8988T (cell line): ENCODE measurements at regions not wholly inside any gene's neighbourhood (a gene's known extent, or its start where the extent isn't known, plus 50 kb on each side); places are given as distances from the start of the nearest gene placed in this dataset.

Experiments
- DNase-seq: peaks from one replicate; pipeline ENCODE4 v3.0.0; 2011

DNA sequence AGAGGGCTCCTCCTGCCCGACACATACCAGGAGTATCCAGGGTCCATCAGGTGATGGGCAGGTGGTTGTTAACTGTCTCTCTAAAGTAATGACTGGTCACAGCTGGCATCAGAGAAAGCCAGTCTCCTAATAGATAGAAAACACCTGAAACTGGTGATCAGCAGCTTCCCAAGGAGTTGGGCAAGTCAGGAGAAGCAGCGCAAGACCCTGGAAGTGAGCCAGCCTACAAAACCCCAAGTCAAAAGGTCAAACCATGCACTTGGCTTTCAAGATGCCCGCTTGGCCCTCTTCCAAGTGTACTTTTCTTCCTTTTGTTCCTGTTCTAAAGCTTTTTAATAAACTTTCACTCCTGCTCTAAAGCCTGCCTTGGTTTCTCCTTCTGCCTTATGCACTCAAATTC is 815.2 kb downstream of the DCDC2C start:
- DNase-seq: no peak

DNA sequence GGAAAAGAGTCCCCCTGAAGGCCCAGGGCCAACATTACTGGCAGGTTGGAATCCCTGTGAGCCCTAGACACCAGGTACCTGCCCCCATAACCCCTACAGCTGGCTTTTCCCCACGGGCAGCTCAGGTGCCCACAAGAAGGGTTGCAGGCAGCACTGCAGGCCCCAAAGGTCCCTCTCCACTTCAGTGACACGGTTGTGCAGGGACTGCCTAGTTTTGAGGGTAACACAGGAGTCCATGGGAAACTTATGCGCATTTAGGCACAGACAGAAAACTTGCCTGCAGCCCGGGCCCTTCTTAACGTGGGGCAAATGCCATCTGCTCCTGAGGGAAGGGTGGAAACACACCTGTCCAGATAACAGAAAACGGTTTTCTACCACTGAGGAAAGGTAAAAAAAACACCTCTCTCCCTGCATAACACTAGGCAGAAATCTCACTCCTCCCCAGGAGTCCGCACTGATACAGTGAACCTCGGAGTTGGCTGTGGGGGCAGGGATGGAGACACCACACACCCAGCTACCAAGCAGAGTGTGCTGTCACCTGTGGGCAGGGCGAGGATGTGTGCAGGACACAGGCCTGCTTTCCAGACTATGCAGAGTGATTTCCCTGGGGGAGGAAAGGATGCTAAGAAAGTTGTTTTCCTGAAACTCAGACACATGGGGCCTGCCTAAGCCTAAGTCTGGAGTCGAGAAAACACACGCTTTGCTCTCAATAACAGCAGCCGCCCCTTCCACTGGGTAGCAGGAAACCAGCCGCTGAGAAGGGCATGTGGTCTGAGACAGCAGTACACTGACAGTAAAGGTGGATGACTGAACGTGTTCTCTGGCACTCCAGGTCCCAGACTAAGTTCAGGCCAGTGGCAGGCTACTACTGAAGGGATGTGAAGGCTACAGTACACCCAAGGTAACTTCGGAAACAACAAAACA is 819.4 kb downstream of the DCDC2C start:
- no peak for DNase-seq

DNA sequence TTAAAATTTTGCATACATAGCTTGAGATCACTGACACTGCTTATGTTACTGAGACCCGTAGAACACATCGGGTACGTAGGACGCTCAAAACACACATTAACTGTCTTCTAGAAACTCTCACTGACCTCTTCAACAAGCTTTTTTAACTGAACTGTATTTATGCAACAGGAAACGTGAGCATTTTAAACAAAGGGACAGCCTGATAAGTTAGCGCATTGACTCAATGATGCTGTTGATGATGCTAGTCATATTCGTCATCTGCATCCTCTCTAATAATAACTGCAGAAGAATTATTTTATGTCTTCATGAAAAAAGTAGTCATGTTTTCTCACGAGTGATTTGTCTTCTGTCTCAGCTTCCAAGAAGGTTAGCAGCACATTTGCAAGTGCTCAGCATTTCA is 824.0 kb downstream of the DCDC2C start:
- no peak for DNase-seq

DNA sequence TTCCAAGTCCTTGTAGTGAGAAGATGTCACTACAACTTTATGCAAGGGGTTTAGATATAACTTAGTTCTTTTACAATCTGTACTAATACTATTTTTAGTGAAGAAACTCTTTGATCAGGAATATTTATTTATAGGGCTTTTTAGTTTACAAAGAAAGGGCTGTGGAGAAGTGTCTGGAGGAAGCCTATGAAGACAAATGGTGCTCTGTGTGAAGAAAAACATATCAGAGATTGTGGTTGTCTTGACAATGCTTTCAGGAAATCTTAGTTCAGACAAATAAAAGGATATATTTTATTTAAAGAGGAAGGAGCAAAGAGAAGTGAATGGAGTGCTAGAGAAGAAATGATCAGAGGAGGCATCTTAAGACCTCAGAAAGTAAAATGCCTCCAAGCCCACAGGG is 824.9 kb downstream of the DCDC2C start:
- no peak for DNase-seq

DNA sequence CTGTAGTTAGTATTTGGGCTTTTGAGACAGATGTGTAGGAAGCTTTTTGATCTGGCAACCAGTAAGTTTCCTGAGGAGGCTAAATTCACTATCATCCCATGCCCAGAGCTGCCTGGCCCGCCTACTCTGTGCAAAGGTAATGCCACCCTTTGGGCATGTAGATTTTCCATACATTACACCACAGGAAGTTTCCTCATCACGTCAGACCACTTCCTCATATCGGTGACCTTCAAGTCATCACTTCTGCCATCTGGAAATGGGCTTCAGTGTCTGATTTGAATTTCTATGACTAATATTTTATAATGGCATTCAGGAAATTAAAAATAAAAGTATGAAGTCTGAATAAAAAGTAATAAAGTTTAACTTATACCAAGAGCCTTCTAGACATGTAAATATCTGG is 825.4 kb downstream of the DCDC2C start:
- DNase-seq: no peak

DNA sequence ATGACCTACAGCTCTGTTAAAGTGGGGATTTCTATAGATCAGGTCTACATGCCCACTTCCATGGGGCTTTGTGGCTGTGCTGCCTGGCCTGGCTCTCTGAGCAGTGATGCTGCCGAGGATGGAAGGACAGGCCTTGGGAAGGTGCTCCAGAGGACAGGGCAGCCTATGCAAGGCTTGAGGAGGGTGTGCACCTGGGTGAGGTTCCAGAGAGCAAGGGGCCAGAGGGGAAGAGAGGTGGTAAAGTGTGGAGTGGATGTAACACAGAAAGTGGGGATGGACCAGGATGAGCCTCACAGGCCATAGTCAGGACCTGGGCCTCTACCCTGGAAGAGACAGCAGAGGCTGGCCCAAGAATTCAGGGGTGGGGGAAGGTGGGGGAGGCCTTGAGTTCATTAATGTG is 826.4 kb downstream of the DCDC2C start:
- DNase-seq: no peak

DNA sequence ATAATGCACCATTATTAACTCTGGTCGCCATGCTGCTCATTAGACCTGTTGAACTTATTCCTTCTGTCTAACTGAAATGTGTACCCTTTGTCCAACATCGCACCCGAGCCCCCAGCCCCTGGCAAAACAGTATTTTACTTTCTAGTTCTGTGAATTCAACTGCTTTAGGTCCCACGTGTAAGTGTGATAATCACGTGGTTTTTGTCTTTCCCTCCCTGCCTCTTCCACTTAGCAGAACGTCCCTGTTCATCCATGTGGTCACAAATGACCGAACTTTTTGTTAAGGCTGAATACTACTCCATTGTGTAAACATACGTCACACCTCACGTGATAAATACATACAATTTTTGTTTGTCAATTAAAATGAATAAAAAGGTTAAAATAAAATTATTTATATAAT is 826.9 kb downstream of the DCDC2C start:
- DNase-seq: no peak

DNA sequence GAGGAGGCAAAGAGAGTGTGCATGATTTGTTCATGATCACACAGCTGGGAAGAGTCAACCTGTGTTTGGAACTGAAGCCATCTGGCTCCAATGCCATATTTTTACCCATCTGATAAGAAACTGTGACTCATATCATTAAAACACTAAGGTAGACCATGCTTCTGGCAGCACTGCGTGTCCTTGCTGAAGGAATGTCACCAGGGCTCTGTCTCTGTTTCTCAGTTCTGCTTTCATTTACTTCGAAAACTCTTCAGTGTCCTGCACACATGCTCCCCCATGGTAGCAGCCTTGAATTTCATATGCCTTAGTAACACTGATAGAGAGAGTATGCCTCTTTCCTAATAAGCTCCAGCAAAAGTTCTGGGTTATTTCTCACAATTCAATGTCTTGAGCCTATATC is 830.4 kb downstream of the DCDC2C start:
- DNase-seq: no peak

DNA sequence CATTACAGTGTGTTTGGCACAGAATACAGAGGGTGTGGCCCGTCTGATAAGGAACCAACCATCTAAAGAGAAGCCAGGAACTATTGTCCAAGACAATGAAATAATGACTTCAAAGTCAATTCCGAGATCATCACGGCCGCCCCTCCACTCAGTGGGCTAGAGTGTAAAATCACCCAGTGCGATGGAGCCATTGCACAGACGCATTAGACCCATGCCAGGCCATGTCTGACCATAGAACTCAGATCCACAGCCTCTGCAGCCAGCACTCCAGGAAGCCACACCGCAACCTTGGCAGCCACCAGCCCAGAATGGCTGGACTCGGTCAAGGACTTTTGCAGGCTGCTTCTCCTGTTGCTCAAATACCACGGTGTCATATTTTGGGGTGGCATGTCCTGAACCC is 835.7 kb downstream of the DCDC2C start:
- DNase-seq: no peak

DNA sequence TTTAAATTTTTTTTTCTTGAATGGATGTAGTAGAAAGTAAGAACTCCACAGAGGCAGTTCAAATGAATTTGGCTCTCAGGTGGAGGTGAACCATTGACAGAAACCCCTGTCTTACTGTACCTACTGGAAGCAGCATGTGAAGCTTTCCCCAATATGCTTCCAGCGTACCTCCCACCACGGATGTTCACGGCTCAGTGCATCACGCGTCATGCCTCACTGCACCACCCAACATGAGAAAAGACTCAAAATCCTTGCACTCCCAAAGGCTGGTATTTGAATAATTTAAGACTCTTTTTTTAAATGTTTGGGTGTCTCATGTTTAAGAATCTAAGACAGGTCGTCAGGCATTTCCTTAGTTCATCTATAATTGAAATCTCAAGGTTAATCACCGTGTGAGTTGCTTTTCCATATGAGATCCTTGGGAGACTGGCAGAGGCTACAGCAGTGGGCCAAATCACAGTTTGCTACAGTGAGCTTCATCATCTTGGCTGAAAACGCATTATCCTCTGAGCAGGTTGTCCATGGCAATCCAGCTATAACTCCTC is 846.4 kb downstream of the DCDC2C start:
- no peak for DNase-seq

DNA sequence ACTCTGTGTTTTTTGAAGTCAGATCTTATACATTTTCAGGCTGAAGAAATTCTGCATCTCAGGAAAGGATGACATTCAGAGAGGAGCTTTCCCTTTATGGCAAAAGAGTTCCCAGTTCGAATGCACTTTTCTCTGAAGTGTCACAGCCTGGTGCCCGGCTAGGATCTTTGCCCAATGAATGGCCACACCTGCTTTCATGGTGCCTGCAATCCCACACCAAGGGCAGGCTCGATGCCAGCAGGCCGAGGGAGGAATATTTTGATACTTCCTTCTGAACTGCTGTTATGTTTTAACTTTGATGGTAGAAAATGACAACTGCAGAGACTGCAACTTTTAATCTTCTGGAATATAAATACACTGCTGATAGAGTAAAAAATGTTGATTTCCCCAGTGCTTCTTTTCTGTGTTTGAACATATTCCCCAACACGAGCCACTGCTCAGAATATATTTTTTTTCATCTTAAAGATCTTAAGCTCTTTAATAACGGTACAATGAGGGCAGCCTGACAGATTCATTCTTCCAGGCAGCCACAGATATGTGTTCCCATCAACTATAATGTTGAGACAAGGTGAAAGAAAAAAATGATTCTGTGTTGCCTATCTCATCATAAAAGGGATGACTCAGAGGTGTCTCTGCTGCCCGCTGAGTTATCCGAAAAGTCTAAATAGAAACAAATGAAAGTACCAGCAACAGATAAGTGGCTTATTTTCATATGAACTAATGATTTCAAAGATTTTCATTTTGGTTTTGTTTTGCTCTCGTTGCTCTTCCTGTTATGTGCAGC is 848.5 kb downstream of the DCDC2C start:
- no peak for DNase-seq

DNA sequence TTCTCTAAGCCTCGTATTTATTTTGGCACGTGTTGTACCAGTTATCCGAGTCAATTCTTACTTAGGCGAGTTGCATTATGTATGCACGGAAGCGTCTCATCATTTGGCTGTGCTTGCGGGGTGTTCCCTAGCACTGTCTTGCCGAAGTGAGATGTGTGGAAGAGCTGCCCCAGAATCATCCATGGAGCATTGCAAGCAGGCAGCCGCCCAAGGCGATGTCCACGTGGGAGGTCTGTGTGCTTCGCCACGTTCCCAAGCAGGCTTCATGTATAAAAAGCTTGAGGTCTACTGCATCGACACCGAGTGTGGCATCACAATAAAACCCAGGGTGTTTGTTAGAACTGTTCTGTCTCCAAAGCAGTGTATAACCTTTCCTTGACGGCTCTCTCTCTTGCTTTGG is 849.9 kb downstream of the DCDC2C start:
- DNase-seq: no peak

DNA sequence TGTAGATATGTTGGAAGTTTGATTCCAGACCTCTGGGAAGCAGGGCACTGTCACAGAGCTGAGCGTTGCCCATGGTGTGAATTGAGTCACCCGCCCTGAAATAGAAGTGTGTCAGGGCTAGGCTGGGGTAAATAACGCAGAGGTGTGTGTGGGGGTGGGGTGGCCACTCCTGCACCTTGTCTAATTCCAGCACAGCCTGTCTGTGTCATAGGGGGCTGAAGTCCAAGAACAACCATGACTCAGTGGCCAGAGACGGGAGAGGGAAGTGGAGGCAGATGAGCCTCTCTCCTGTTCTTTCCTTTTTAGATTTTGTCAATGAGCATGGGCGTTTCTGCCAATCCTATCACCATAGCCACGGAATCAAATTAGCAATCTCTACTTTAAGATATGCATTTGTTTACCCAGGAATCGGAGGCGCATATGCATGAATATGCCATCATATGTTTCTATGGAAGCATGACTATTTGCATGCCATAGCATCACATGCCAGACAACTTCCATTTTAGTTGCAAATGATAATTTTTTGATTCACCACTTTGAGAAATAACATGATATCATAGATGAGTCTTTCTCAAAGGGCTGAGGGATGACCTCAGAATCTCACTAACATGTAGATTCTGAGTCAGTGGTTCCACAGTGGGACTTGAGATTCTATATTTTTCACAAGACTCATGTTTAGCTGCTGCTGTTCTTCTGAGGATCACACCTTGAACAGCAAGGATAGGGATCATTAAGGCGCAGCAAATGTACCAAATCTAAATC is 852.9 kb downstream of the DCDC2C start:
- DNase-seq: no peak

DNA sequence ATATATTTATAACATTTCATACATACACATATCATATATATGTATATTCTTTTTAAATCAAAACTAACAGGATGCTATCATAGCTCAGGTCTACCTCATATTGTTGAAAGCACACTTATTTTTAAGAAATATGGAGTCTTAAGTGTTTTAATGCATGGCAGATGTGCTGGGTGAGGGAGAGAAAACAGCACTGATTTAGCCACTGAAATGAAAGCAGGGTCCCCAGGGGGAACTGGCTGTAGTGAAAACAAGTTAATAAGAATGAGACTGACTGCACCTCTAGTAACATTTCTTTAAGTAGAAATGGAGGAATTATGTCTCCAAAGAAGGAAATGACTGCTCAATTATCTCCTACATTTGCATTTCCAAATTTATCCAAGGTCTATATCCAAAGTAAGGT is 857.8 kb downstream of the DCDC2C start:
- no peak for DNase-seq

DNA sequence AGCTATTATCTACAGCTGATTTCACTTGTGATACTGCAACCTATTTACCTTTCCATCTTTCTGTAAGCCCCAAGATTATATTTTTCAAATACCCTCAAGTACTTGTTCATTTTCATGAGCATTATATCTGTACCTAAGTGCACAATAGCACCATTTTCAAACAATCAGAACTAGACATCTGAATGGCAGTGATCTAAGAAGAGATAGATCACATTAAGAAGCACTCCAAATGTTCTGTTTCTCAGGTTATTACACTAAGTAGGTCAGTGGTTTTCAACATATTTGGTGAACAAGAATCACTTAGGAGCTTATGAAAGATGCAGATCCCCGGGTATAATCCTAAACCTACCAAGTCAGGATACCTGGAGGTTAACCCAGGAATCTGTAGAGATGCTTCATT is 872.7 kb downstream of the DCDC2C start:
- DNase-seq: no peak

DNA sequence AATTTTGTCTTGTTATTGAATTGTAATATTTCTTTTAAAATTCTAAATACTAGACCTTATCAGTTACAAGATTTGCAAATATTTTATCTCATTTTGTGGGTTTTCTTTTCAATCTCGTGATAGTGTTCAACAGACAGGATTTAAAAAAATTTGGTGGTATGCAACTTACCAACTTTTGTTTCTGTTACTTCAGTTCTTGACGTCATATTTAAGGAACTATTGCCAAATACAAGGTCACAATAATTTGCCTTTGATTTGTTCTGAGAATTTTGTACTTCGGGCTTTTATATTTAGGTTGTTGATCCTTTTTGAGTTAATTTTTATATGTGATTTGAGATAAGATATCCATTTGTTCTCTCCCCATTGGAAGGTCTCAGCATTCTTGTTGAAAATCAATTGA is 876.6 kb downstream of the DCDC2C start:
- DNase-seq: no peak

DNA sequence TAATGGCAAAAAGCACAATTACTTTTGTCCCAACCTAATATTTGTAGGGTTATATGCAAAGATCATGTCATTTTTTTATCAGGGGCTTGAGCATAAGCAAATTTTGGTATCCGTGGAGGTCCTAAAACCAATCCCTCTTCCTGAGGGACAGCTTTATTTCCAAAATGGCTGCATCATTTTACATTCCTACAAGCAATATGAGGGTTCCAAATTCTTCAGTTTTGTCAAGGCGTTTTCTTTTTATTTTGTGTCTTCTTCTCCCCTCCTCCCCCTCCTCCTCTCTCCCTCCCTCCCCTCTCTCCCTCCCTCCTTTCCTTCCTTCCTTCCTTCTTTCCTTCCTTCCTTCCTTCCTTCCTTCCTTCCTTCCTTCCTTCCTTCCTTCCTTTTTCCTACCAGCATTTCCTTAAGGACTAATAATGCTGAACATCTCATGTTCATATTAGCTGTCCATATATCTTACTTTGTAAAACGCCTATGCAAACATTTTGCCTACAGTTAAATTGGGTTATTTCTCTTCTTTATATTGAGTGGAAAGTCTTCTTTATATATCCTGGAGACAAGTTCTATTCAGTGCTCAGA is 881.8 kb downstream of the DCDC2C start:
- DNase-seq: no peak

DNA sequence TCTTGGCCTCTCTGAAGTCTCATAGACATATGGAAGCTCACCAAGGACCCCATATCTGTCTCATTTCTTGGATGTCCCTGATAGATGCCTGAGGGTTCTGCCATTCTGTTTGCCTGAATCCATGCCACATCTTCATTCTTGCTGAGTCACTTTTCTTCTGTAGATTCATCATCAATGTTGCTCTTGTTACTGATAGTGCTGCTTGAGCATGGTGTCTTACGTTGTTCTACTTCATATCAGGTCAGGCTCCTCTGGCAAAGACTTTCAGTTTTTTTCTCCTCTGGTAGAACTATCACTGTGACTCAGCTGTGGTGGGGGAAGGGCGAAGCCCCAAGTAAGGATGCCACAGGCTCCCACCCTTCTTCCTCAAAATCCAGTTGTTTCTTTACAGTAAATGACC is 885.2 kb downstream of the DCDC2C start:
- DNase-seq: no peak

DNA sequence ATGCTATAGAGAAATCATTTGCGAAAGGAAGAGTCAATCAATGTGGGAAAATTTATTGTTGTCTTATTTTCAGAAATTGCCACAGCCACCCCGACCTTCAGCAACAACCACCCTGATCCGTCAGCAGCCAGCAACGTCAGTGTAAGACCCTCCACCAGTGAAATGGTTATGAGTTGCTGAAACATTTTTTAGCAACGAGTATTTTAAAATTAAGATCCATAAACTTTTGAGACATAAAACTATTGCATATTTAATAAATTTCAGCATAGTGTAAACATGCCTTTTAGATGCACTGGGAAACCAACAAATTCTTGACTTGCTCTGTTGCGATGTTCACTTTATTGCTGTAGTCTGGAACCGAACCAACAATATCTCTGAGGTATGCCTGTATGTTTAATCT is 887.9 kb downstream of the DCDC2C start:
- DNase-seq: no peak

DNA sequence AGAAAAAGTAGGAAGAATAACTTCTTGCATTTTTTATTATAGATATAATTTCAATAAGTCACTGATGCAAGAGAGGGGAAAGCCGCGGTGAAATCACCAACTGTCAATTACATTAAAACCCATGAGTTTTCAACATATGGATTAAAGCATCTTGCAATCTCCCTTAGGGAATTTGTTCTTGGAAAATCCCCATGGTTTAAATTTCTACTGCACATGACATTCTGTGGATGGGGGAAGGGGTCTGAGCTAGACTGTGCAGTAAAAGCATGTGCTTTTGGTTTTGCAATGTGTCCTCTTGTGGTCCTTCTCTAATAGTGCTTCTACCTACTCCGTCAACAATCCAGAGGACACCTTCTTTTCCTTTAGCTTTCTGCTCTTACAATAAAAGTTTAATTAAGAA is 894.0 kb downstream of the DCDC2C start:
- no peak for DNase-seq

DNA sequence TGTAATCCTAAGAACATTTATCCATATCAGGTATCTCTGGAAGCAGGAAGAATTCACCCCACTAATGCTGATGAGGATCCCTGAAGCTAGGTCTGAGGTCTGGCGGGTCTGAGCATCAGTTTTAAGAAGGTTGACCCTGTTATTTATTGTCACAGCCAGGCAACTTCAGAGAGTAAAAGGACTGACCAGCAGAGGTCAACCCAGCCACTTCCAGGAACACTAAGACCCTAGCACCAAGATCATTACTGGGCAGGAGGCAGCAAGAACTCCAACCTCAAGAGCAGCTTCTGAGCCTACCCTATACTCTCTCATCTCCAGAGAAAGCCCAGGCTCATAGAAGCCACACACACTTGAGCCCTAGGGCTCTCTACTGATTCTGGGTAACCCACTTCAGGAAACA is 901.4 kb downstream of the DCDC2C start:
- no peak for DNase-seq

DNA sequence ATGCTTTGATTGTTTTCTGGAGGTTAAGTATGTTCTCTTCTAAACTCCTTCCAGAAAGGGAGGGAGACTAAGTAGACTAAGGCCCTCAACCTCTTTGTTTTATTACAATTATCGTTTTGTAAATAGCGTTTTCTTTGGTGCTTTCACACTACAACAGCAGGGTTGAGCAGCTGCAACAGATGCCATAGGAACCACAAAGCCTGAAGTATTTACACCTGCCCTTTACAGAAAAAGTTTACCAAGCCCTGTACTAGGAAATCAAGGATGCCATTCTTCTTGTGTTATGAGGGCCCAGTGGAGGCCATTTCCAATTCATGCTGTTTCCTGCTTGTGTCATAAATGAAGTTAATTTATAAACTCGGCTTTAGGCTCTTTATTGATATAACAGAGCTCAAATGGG is 914.8 kb downstream of the DCDC2C start:
- DNase-seq: no peak
